ENCODE measurements at regions not wholly inside any gene's neighbourhood (a gene's known extent, or its start where the extent isn't known, plus 50 kb on each side); places are given as distances from the start of the nearest gene placed in this dataset.

DNA sequence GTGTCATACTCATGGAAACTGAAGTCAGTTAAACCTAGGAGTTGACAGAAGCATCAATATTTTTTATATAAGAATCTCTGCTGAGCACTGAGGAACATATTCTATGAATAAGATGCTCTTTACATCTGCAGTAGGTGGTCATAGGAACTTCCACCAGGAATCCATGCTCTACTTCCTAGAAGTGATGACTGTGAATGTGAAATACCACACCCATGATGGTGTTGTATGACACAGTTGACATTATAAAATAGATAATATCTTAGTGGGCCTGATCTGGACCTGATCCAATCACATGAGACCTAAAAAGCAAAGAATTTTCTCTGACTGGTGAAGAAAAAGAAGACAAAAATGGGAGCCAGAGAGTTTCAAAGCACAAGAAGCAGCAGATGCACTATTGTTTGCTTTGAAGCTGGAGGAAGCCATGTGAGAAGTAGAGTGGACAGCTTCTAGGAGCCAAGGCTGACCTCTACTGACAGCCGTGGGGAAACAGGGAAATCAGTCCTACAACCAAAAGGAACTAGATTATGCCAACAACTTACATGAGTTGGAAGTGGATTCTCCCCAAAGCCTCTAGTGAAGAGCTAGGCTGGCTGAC is 68.6 kb upstream of the HS3ST1 start:
- peak; percentile 6 for DNase-seq

DNA sequence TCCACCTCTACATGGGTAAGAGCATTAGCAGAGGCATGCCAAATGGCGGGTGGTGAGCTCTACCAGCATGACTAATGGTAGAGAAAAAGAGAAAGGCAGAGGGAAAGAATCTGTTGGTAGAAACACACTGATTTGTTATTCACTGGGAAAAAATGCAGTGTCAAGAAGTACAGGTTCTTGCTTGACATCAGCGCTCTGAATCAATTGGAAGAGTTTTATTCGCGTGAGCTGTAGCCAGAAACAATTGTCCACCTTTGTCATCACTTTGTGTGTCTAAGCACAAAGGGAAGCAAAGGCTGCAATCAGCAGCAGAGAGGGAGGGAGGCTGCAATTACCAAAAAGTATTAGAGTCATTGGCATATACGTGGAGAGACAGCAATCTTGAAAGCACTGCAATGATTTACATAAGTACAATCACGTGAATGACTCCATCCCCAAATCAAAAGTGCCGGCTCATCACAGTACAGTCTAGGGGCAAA is 67.7 kb upstream of the HS3ST1 start:
- no peak for DNase-seq

DNA sequence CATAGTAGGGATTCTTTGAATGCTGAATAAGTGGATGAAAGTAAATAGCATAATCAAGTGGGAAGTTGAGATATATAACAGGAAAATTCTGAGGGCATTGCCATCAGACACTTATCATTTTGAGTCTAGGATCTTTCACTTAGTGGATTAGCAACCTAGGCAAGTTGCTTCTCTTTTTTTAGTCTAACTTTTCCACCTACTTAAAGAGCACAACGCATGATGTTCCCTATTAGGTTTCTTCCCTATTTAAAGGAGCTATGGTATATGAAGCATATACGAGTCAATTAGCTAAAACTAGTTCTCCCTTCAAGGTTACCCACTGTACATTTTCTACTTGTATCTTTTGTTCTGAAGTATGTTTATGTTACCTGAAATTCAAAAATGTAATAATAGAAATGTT is 67.1 kb upstream of the HS3ST1 start:
- no peak for DNase-seq

DNA sequence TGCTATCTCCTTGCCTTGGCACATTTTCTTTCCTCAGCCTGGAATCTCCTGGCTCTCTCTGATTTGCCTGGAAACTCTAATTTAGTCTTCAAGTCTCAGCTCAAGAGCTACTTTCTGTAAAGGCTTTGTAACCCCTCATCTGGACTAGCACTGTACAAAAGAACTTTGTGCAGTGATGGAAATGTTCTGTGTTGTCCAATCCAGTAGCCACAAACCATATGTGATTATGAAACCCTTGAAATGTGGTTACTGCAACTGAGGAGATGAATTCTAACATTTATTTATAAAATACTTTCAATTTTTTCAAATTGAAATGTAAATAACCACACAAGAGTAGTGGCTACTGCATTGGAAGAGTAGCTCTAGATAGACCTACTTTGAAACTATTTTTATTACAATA is 66.6 kb upstream of the HS3ST1 start:
- no peak for DNase-seq

DNA sequence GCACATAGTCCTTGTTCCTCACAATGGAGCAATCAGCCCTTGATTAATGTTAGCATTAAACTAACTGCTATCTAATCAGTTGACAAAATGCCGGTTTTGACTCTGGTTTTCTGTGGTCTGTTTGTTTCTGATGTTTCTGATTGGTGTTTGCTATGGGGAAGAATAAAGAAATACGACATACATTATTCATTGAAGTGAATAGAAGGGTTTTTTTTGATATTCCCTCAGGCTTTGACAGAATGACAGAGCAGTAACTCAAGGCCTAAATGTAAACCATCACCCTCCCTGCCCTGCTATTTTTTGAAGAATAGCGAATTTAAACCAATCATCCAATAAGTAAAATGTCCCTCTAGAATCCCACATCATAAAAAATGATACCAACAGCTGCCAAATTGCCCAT is 65.5 kb upstream of the HS3ST1 start:
- no peak for DNase-seq

DNA sequence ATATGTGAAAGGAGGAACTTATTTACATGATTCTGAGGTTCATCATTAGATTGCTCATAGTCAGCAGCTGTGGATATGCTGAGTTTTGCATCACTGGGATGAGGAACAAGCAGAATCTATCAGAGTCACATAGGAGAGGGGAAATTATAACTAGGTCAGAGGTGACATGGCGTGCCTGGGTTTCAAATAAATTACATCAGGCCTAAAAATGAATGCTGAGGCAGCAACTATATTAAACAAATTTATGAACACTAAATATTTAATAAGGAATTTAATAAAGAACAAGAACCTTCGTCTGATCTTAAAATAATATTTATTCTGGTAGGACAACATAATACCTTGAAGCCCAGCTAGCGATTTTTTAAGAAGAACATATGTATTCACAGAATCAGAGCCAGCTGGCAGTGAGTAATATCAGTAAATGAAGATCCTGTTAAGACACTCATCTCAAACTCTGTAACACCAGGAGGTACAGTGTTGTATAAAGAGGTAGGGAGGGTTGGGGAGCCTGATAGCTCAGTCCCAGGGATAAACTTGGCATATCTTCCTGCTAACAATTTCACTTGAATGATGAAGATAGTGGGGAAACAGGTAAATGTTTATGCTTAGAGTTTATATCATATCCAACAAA is 60.9 kb upstream of the HS3ST1 start:
- DNase-seq = peak; percentile 9

DNA sequence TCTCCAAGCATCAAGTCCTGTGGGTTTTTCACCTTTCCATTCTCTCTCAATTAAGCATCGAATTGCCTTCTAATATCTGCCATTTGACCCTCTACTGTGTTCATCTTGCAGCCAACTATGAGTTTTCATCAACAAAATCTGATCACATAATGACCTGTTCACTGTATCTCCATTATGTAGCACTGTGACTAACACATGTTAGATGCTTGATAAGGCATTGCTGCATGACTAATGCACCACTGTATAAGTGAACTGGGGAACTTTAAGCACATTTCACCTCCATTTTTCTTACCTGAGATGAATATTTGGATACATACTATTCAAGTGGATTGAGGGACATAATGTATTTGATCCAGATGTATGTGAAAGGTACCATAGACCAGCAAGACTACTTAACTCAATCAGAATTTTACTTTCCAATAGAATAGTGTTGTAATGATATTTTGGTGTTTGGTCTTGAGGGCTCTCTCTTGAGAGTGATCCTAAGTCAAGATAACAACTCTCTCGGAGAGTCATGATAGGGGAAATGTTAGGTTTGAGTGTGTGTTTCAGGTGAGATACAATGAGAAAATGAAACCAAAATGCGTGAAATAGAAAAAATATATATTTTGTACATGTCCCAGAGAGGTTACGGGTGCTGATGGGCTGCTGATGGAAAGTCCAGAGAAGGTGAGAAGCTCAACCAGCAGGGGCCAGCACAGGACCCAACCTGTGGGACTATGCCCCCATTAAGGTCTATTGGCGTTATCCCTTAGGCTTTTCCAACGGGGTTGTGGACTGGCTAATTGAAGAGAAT is 60.2 kb upstream of the HS3ST1 start:
- DNase-seq = no peak

DNA sequence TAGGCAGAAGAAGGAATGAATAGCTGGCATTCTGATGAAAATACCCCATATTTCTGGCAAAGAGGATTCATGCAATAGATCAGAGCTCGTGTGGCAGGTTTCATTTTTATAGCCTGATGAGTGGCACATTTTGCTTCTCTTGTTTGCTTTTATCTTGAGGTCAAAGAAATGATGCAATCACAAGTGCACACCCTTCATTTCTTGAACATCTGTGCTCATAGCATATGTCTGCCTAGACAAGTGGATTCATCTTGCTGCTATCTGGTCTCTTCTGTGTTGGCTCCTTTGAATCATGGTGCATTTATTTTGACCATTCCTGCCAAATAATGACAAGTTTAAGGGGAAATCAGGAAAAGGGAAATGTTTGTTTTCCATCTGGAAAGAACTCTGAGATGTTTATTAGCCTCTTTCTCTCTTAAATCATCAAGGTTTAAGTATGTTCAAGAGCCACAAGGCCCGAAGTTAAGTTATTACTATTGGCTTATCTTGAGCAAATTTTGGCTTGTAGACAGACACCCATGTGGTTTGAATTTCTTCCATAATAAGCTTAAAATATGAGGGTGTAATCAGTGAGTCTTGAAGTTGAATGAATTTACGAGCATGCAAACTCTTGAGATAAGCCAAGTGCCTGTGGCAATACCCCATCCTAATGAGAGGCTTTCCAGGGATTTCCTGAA is 59.3 kb upstream of the HS3ST1 start:
- DNase-seq = no peak

DNA sequence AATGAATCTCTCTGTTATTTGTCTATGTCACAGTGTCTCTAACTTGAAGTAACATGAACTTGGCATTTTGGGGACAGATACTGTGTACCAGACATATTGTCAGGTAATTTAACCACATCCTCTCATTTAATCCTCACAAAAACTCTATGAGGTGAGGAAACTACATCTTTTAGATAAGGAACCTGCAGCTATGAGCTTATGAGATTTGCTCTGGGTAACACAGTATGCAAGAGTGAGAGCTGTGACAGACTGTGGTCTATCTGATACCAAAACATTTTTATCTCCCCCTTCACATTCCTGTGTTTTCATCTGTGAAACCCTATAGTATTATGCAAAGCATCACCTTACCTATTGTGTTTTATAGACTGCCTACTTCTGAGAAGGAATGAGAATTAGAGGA is 58.4 kb upstream of the HS3ST1 start:
- DNase-seq = no peak

DNA sequence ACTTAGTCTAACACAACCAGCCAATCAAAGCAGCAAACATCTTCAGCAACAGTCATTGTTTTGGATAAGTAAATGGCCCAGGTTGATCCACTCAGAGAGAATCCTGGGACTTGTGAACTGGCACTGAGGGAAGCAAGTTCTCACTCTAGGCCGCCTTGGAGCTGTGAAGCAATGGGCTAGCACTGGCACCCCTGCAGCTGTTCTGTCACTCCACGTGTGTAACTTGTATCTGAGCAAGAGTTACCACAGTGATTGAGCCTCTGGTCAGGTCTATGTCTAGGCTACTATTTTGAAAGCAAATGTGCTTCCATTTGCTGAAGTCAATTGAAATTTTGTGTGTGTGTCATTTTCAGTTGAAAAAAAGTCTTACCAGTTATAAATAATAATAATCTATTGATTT is 57.2 kb upstream of the HS3ST1 start:
- DNase-seq = no peak

DNA sequence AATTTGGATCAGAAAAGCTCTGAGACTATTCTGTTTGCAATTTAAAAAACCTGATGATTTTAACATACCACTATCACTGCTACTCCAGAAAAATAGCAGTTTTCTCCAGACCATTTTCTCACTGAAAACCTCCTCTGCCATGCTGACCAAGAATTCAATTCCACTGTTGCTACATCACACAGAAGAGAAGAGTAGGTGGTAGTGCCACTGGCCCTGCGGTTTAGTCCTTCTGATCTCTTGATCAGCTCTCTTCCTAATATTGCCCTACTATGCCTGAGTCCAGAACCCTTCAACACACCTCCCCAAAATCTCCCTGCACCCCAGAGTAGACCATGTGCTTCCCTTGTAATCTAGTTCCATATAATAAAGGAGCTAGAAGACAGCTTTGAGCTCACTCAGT is 55.8 kb upstream of the HS3ST1 start:
- DNase-seq = no peak

DNA sequence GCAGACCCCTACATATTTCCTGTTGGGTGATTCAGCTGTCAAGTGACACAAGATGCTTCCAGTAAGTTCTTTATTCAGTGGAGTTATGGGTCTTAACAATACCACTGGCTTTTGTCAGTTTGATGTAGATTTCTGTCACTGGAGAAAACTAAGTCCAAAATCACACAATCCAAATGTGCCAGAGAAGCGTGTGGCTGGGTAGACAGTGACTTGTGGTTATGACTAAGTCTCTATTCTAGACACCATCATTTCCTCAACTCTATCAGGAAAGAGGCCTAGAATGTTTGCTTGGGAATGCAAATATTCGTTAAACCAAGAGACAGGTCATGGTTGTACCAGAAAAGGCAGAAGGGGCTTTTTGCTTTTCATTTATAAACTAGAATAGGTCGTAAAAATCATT is 54.4 kb upstream of the HS3ST1 start:
- no peak for DNase-seq

DNA sequence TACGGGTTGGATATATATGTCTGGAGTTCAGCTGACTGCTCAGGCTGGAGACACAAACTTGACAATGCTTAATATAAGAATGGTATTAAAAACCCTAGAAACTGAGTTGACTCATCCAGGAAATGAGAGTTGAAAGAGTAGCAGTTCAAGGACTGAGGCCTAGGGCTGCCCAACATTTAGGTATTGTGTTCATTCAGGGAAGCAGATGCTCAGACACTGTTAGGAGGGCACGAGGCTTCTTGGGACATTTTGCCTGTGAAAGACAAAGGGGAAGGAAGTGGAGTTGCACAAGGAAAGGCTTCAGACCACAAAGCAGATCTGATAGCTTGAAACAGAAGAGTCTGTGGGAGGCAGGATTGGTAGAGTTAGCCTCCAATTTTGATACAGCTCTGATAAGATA is 52.0 kb upstream of the HS3ST1 start:
- DNase-seq = peak; percentile 57

Measured in CD4-positive, alpha-beta T cell treated with Interferon gamma for 1 hour (primary cell).